ENCODE measurements at regions not wholly inside any gene's neighbourhood (a gene's known extent, or its start where the extent isn't known, plus 50 kb on each side); places are given as distances from the start of the nearest gene placed in this dataset.

DNA sequence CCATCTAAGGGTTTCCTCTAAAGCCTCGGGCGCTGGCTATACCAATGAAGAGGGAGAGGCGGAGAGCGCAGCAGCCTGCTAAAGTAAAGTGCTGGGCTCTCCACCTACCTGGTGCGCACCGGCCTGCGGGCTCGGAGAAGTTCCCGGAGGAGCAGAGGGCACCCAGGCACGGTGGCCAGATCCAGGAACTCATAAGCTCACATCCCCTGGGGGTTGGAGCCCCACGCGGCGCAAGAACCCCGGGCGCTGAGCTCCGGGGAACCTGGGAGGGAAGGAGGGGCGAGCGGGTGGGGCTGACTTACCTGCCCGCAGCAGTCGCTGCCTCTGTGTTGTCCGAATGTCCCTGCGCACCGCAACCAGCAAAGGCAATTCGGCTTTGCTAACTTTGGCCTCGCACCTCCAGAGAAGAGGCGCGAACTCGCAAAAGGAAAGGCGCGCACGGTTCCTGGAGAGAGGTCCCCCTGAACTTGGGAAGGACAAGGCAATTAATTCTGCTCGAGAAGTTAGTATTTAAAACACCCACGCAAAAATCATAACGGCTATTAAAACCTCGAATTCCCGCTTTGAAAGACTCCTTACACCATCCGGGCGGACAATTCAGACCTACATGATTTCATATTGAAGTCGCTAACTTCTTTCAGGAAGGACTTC, 127.6 kb upstream of the C11orf58 start:
- no peaks in the 10 kb centered on the region for H3K36me3 ChIP-seq (ENCODE audit: low read length)
- H3K9me3 ChIP-seq (ENCODE audit: insufficient read depth, low read length): no peaks in the 10 kb centered on the region
- no peaks in the 10 kb centered on the region for H4K20me1 ChIP-seq (ENCODE audit: low read depth, low read length)
- H3K4me3 ChIP-seq (ENCODE audit: insufficient read depth, low read length, poor library complexity, severe bottlenecking): no peak overlapping the region
- H3K9me2 ChIP-seq (replicated peaks; ENCODE audit: insufficient read depth, low read length): no peaks in the 10 kb centered on the region
- TF ChIP-seq CTCF (IDR thresholded peaks at IDR 0.05; ENCODE audit: insufficient read depth, low read length, poor library complexity, severe bottlenecking) (no peak), EZH2phosphoT487 (conservative IDR thresholded peaks at IDR 0.05; ENCODE audit: low read length) (no peak)
- no peaks in the 10 kb centered on the region for H3K79me2 ChIP-seq (ENCODE audit: insufficient read depth, low read length)
- no peaks in the 10 kb centered on the region for H3K27me3 ChIP-seq (ENCODE audit: low read length)
- H3K9ac ChIP-seq (ENCODE audit: low read length): no peak overlapping the region
- no peaks in the 10 kb centered on the region for H3F3A ChIP-seq (ENCODE audit: insufficient read depth)
- no peak overlapping the region for H3K27ac ChIP-seq (ENCODE audit: low read depth, low read length)
- H2AFZ ChIP-seq (ENCODE audit: low read depth, low read length, severe bottlenecking): no peak overlapping the region
- no peak overlapping the region for H3K4me2 ChIP-seq (ENCODE audit: low read depth, low read length, poor library complexity, severe bottlenecking)

DNA sequence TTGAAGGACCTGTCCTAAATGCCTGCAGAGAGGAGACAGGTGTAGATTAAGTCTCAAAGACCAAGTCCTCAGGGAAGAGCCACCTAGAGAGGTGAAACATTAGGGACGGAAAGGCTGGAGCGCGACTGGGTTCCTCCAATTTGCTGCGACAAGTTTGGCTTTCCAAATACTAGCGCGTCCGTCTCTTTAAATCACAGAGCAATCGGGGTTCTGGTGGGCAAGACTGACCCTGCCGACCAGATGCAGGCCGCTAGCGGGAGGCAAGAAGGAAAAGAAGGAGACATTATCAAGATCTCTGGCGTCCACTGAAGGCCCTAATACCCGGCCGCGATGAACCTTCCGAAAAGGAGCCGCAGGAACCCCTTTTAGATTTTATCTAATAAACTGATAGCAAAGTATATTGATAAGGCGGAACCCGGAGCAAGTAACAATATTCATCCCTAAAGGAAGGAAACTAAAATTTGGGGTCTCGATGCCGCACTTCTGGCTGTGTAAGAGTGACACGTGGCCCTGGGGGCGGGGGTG, 128.2 kb upstream of the C11orf58 start:
- H3K27ac ChIP-seq (ENCODE audit: low read depth, low read length): no peak overlapping the region
- no peaks in the 10 kb centered on the region for H3F3A ChIP-seq (ENCODE audit: insufficient read depth)
- TF ChIP-seq CTCF (IDR thresholded peaks at IDR 0.05; ENCODE audit: insufficient read depth, low read length, poor library complexity, severe bottlenecking) (no peak), EZH2phosphoT487 (conservative IDR thresholded peaks at IDR 0.05; ENCODE audit: low read length) (no peak)
- H3K27me3 ChIP-seq (ENCODE audit: low read length): no peaks in the 10 kb centered on the region
- H4K20me1 ChIP-seq (ENCODE audit: low read depth, low read length): no peaks in the 10 kb centered on the region
- H3K36me3 ChIP-seq (ENCODE audit: low read length): no peaks in the 10 kb centered on the region
- no peaks in the 10 kb centered on the region for H3K79me2 ChIP-seq (ENCODE audit: insufficient read depth, low read length)
- H3K9me2 ChIP-seq (replicated peaks; ENCODE audit: insufficient read depth, low read length): no peaks in the 10 kb centered on the region
- H3K4me2 ChIP-seq (ENCODE audit: low read depth, low read length, poor library complexity, severe bottlenecking): no peak overlapping the region
- no peak overlapping the region for H2AFZ ChIP-seq (ENCODE audit: low read depth, low read length, severe bottlenecking)
- H3K4me3 ChIP-seq (ENCODE audit: insufficient read depth, low read length, poor library complexity, severe bottlenecking): no peak overlapping the region
- no peak overlapping the region for H3K9ac ChIP-seq (ENCODE audit: low read length)
- H3K9me3 ChIP-seq (ENCODE audit: insufficient read depth, low read length): no peaks in the 10 kb centered on the region

DNA sequence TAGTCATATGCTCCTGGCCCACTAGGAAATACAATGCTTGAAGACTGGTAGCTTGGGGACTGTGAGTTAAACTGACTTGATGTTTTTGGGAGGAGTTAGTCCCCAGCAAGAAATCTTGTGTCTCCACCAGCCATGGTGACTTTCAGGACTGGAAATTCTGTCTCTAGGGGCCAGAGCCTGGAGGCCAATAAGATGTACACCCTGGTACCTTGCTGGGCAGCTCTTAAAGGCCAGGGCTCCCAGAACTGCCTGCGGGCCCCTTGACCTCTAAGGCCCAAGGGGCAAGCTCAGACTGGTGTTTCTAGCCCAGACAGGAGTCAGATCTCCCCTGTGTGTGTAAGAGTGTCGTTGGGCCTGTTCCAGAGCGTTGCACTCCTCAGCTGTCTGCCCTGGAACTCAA, 128.7 kb upstream of the C11orf58 start:
- no peak overlapping the region for H3K27ac ChIP-seq (ENCODE audit: low read depth, low read length)
- no peaks in the 10 kb centered on the region for H3K36me3 ChIP-seq (ENCODE audit: low read length)
- no peaks in the 10 kb centered on the region for H3K9me2 ChIP-seq (replicated peaks; ENCODE audit: insufficient read depth, low read length)
- H2AFZ ChIP-seq (ENCODE audit: low read depth, low read length, severe bottlenecking): no peak overlapping the region
- H3F3A ChIP-seq (ENCODE audit: insufficient read depth): no peaks in the 10 kb centered on the region
- no peaks in the 10 kb centered on the region for H3K9me3 ChIP-seq (ENCODE audit: insufficient read depth, low read length)
- H3K4me3 ChIP-seq (ENCODE audit: insufficient read depth, low read length, poor library complexity, severe bottlenecking): no peak overlapping the region
- no peaks in the 10 kb centered on the region for H3K27me3 ChIP-seq (ENCODE audit: low read length)
- no peaks in the 10 kb centered on the region for H4K20me1 ChIP-seq (ENCODE audit: low read depth, low read length)
- H3K4me2 ChIP-seq (ENCODE audit: low read depth, low read length, poor library complexity, severe bottlenecking): no peak overlapping the region
- H3K9ac ChIP-seq (ENCODE audit: low read length): no peak overlapping the region
- H3K79me2 ChIP-seq (ENCODE audit: insufficient read depth, low read length): no peaks in the 10 kb centered on the region
- TF ChIP-seq EZH2phosphoT487 (conservative IDR thresholded peaks at IDR 0.05; ENCODE audit: low read length): no peak
- no peak for TF ChIP-seq CTCF (IDR thresholded peaks at IDR 0.05; ENCODE audit: insufficient read depth, low read length, poor library complexity, severe bottlenecking)

Measured in SU-DHL-6 (cell line).